ENCODE measurements at regions not wholly inside any gene's neighbourhood (a gene's known extent, or its start where the extent isn't known, plus 50 kb on each side); places are given as distances from the start of the nearest gene placed in this dataset.

GRCh38 chr7:70951271-70951962, 180.5 kb upstream of the GALNT17 start:
- TF ChIP-seq CTCF (IDR thresholded peaks at IDR 0.05; ENCODE audit: low read depth, low read length) (no peak), POLR2A (IDR thresholded peaks at IDR 0.05; ENCODE audit: extremely low read depth, insufficient read length) (no peak)
